H1 (cell line): ENCODE measurements at regions not wholly inside any gene's neighbourhood (a gene's known extent, or its start where the extent isn't known, plus 50 kb on each side); places are given as distances from the start of the nearest gene placed in this dataset.

Experiments used
- CTCF ChIA-PET: fragments of 300-600 bp; sonication (Branson Sonifier 250); formaldehyde crosslinking; loops from one replicate; lab custom pipeline; 2021; ENCODE audit not compliant: partially characterized antibody; lab: Charles Lee
- POLR2A ChIA-PET: fragments of 300-600 bp; sonication (Branson Sonifier 250); formaldehyde crosslinking; loops from one replicate; lab custom pipeline; 2021; ENCODE audit warnings: inconsistent platforms; ENCODE audit not compliant: partially characterized antibody; lab: Charles Lee
- DNase-seq, 2 experiments: peaks; one replicate each; pipeline versions ENCODE4 v3.0.0 to v3.0.0-alpha.2; 2010 to 2022; ENCODE audit warnings: low spot score in 2 of 2, low read depth in 1 of 2, mixed read lengths in 1 of 2
- FAIRE-seq: peaks from 2 replicates; lab custom pipeline; 2011; peaks lifted over from hg19 to GRCh38; lab: Jason Lieb, UNC
- H2AFZ ChIP-seq: 2 replicates; pipeline ENCODE4 v1.8.1; 2012; ENCODE audit warnings: low read length, inconsistent platforms
- H2AK5ac ChIP-seq: 2 replicates; pipeline ENCODE4 v1.6.1; 2013; ENCODE audit warnings: low read depth, low read length
- H2BK120ac ChIP-seq: replicated peaks from 2 replicates; pipeline ENCODE3; 2013; ENCODE audit warnings: low read depth, low read length, inconsistent platforms
- H2BK12ac ChIP-seq: 2 replicates; pipeline ENCODE4 v1.6.1; 2013; ENCODE audit warnings: low read depth, low read length
- H2BK15ac ChIP-seq: 2 replicates; pipeline ENCODE4 v1.6.1; 2013; ENCODE audit warnings: low read length
- H2BK20ac ChIP-seq: 2 replicates; pipeline ENCODE4 v1.6.1; 2013; ENCODE audit warnings: low read length
- H2BK5ac ChIP-seq: 2 replicates; pipeline ENCODE4 v1.6.1; 2013; ENCODE audit warnings: low read depth, low read length
- H3K14ac ChIP-seq: 2 replicates; pipeline ENCODE4 v1.6.1; 2013; ENCODE audit warnings: inconsistent platforms; ENCODE audit not compliant: insufficient read length
- H3K18ac ChIP-seq: 2 replicates; pipeline ENCODE4 v1.6.1; 2013; ENCODE audit warnings: low read length; ENCODE audit errors: extremely low read depth
- H3K23ac ChIP-seq: 2 replicates; pipeline ENCODE4 v1.6.1; 2013; ENCODE audit warnings: inconsistent platforms; ENCODE audit not compliant: insufficient read length
- H3K23me2 ChIP-seq: 2 replicates; pipeline ENCODE4 v1.6.1; 2013; ENCODE audit warnings: low read depth, low read length
- H3K27ac ChIP-seq: 2 replicates; pipeline ENCODE4 v1.6.1; 2011; ENCODE audit warnings: low read depth, low read length, inconsistent platforms
- H3K27me3 ChIP-seq, 4 experiments: replicated peaks in 1 of 4; 1 replicate in 1 of 4; 2 replicates in 3 of 4; pipeline versions ENCODE4 v1.6.1 to v1.8.1; 2011 to 2013; ENCODE audit warnings: low read length in 3 of 4, mild to moderate bottlenecking in 3 of 4, inconsistent platforms in 2 of 4, mixed read lengths in 2 of 4, moderate library complexity in 1 of 4; ENCODE audit not compliant: control insufficient read depth in 3 of 4, insufficient read depth in 3 of 4; ENCODE audit errors: extremely low read depth in 1 of 4
- H3K36me3 ChIP-seq, 4 experiments: 2 replicates each; pipeline versions ENCODE4 v1.6.1 to v1.8.1; 2011 to 2013; ENCODE audit warnings: mild to moderate bottlenecking in 4 of 4, low read length in 3 of 4, moderate library complexity in 2 of 4, control low read depth in 1 of 4, inconsistent platforms in 1 of 4; ENCODE audit not compliant: insufficient read depth in 4 of 4, control insufficient read depth in 2 of 4
- H3K4ac ChIP-seq: replicated peaks from 2 replicates; pipeline ENCODE3; 2013; ENCODE audit warnings: low read length, low read depth, mixed read lengths, inconsistent platforms; ENCODE audit not compliant: insufficient read length
- H3K4me1 ChIP-seq, 4 experiments: replicated peaks in 1 of 4; 1 replicate in 1 of 4; 2 replicates in 3 of 4; pipeline versions ENCODE4 v1.6.1 to v1.8.1; 2011 to 2013; ENCODE audit warnings: low read length in 3 of 4, inconsistent platforms in 2 of 4, mixed read lengths in 1 of 4; ENCODE audit not compliant: insufficient read depth in 4 of 4, control insufficient read depth in 3 of 4
- H3K4me2 ChIP-seq, 2 experiments: 2 replicates each; pipeline versions ENCODE4 v1.6.1 to v1.8.1; 2011 to 2013; ENCODE audit warnings: low read depth in 2 of 2, low read length in 2 of 2, control low read depth in 1 of 2, inconsistent platforms in 1 of 2, mild to moderate bottlenecking in 1 of 2; ENCODE audit not compliant: insufficient read depth in 1 of 2
- H3K4me3 ChIP-seq, 4 experiments: fragments of 200-600, 300-600 bp in 1 of 4; sonication (generic), shearing (Covaris generic), sonication (Bioruptor Twin) in 1 of 4; 2 replicates each; pipeline versions ENCODE4 v1.5.1 to v1.8.1; 2011 to 2016; ENCODE audit warnings: low read length in 4 of 4, low read depth in 3 of 4, control low read depth in 2 of 4, inconsistent platforms in 2 of 4, mild to moderate bottlenecking in 2 of 4, mixed read lengths in 1 of 4, moderate library complexity in 1 of 4; ENCODE audit not compliant: insufficient read depth in 2 of 4; ENCODE audit errors: extremely low read depth in 1 of 4
- H3K56ac ChIP-seq: replicated peaks from 2 replicates; pipeline ENCODE3; 2013; ENCODE audit warnings: low read depth, mild to moderate bottlenecking, mixed read lengths, low read length, inconsistent platforms; ENCODE audit not compliant: insufficient read length
- H3K79me1 ChIP-seq: 2 replicates; pipeline ENCODE4 v1.6.1; 2013; ENCODE audit warnings: low read depth, low read length, control low read depth
- H3K79me2 ChIP-seq, 2 experiments: 2 replicates each; pipeline versions ENCODE4 v1.6.1 to v1.8.1; 2012 to 2013; ENCODE audit warnings: low read length in 2 of 2, mild to moderate bottlenecking in 2 of 2, inconsistent platforms in 1 of 2; ENCODE audit not compliant: insufficient read depth in 2 of 2, control insufficient read depth in 1 of 2
- H3K9ac ChIP-seq, 4 experiments: replicated peaks in 1 of 4; 1 replicate in 1 of 4; 2 replicates in 3 of 4; pipeline versions ENCODE4 v1.6.1 to v1.8.1; 2011 to 2013; ENCODE audit warnings: low read depth in 3 of 4, low read length in 3 of 4, control low read depth in 2 of 4, mild to moderate bottlenecking in 2 of 4, moderate library complexity in 2 of 4, inconsistent platforms in 1 of 4; ENCODE audit errors: extremely low read depth in 1 of 4
- H3K9me3 ChIP-seq, 2 experiments: 2 replicates each; pipeline versions ENCODE4 v1.6.1 to v1.8.1; 2012 to 2013; ENCODE audit warnings: mild to moderate bottlenecking in 2 of 2, moderate library complexity in 2 of 2, control low read depth in 1 of 2, inconsistent platforms in 1 of 2, low read depth in 1 of 2, low read length in 1 of 2, mixed read lengths in 1 of 2; ENCODE audit not compliant: insufficient read depth in 2 of 2
- H4K20me1 ChIP-seq, 2 experiments: replicated peaks in 1 of 2; 2 replicates each; pipeline versions ENCODE3 to v1.8.1; 2011 to 2013; ENCODE audit warnings: inconsistent platforms in 2 of 2, low read length in 2 of 2, mild to moderate bottlenecking in 1 of 2; ENCODE audit not compliant: insufficient read depth in 2 of 2, control insufficient read depth in 1 of 2
- H4K5ac ChIP-seq: 2 replicates; pipeline ENCODE4 v1.6.1; 2013; ENCODE audit warnings: low read length, low read depth, mixed read lengths, inconsistent platforms; ENCODE audit not compliant: insufficient read length
- H4K8ac ChIP-seq: 2 replicates; pipeline ENCODE4 v1.8.0; 2013; ENCODE audit warnings: mild to moderate bottlenecking, moderate library complexity, low read length, inconsistent platforms; ENCODE audit not compliant: insufficient read depth; ENCODE audit errors: extremely low read depth
- H4K91ac ChIP-seq: replicated peaks from 2 replicates; pipeline ENCODE3; 2013; ENCODE audit warnings: low read length, mixed read lengths, inconsistent platforms; ENCODE audit not compliant: insufficient read length
- GABPA ChIP-seq: IDR thresholded peaks from 2 replicates; pipeline ENCODE4 v1.6.1; 2011; ENCODE audit warnings: mild to moderate bottlenecking, low read length, moderate library complexity, borderline replicate concordance; ENCODE audit not compliant: insufficient read depth
- KDM1A ChIP-seq: fragments of 200-600, 300-600 bp; sonication (generic); IDR thresholded peaks from 2 replicates; pipeline ENCODE4 v1.7.1; 2016; ENCODE audit warnings: mild to moderate bottlenecking, low read length, borderline replicate concordance
- NRF1 ChIP-seq: IDR thresholded peaks from 2 replicates; pipeline ENCODE4 v1.6.1; 2011; ENCODE audit warnings: mild to moderate bottlenecking, low read depth, low read length, improper control_type of control experiment
- RBBP5 ChIP-seq: IDR thresholded peaks from 2 replicates; pipeline ENCODE4 v1.7.1; 2012; ENCODE audit warnings: low read depth, mild to moderate bottlenecking, inconsistent platforms, low read length, moderate library complexity, borderline replicate concordance
- SP1 ChIP-seq: IDR thresholded peaks from 2 replicates; pipeline ENCODE4 v1.6.1; 2011; ENCODE audit warnings: low read depth, low read length
- TEAD4 ChIP-seq: IDR thresholded peaks from 2 replicates; pipeline ENCODE4 v1.6.1; 2012; ENCODE audit warnings: low read depth, low read length, inconsistent platforms, mixed read lengths
- ZNF274 ChIP-seq: IDR thresholded peaks from 2 replicates; pipeline ENCODE4 v1.7.0; 2012; ENCODE audit warnings: low read length, borderline replicate concordance; ENCODE audit errors: extremely low read depth
- WGBS, 2 experiments: shearing (Covaris generic) in 1 of 2; methylation state at CpG; one replicate each; pipeline versions ENCODE4 v1.1.6 to v1.1.7; 2013 to 2015; ENCODE audit warnings: low lambda C conversion rate in 2 of 2, mixed read lengths in 2 of 2, inconsistent platforms in 1 of 2, low coverage in 1 of 2, missing lambda C conversion rate in 1 of 2; ENCODE audit not compliant: insufficient replicate concordance in 2 of 2, insufficient coverage in 1 of 2, insufficient read length in 1 of 2; ENCODE audit errors: extremely low coverage in 1 of 2, missing lambda C conversion rate in 1 of 2; 5-methylcytosine and 5-hydroxymethylcytosine counted together

DNA sequence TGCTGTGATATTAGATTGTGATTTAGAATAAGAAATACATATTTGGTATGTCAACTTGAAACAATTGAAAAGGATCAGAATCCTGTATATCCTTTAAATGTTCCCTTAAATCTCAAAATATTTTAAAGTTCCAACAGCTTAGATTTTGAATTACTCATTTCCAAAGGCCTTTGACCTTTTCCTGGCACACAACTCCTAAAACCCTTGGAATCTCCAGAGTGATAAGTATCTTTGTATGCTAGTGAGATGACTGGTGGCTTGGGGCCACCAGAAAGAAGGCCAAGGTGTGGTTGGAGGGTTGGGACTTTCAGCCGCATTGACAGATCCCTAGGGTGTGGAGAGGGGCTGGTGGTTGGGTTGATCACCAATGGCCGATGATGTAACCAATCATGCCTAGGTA lies 104.7 kb downstream of the YIPF5 start:
- ChIA-PET POLR2A (no interaction called here), CTCF (no interaction called here)
- Histone ChIP-seq H3K4me1 (no peaks in the 10 kb centered on the region), H3K14ac (no peak overlapping the region), H3K27ac (no peak overlapping the region), H3K27me3 (no peaks in the 10 kb centered on the region), H3K9ac (no peak overlapping the region), H2AK5ac (no peak overlapping the region), H3K18ac (no peak overlapping the region), H3K36me3 (no peaks in the 10 kb centered on the region), H3K79me2 (no peaks in the 10 kb centered on the region), H2AFZ (no peak overlapping the region), H4K8ac (no peak overlapping the region), H3K56ac (no peak overlapping the region), H3K23ac (no peak overlapping the region), H3K79me1 (no peaks in the 10 kb centered on the region), H3K23me2 (no peaks in the 10 kb centered on the region), H2BK5ac (no peak overlapping the region), H2BK15ac (no peak overlapping the region), H2BK120ac (no peak overlapping the region), H3K4me3 (no peak overlapping the region), H2BK20ac (no peak overlapping the region), H3K9me3 (no peaks in the 10 kb centered on the region; a peak in 1 of 4 replicates), H4K20me1 (no peaks in the 10 kb centered on the region), H4K91ac (no peak overlapping the region), H3K4ac (no peak overlapping the region), H3K4me2 (no peak overlapping the region), H4K5ac (no peak overlapping the region), H2BK12ac (no peak overlapping the region)
- WGBS, 2 experiments = 96% methylated on average over 2 of the region's 2 CpGs; no CpG with 5 or more reads in 1 of the 2 experiments
- DNase-seq = no peak
- TF ChIP-seq RBBP5 (no peak), ZNF274 (no peak), GABPA (no peak), KDM1A (no peak), NRF1 (no peak), TEAD4 (no peak), SP1 (no peak)
- no peak for FAIRE-seq
